RCC 7860 (cell line): ENCODE measurements at regions not wholly inside any gene's neighbourhood (a gene's known extent, or its start where the extent isn't known, plus 50 kb on each side); places are given as distances from the start of the nearest gene placed in this dataset.
"Not testable (repeated sequence)": the region's sequence is repeated elsewhere in the genome, so short reads cannot be mapped to it uniquely, and the experiment has no call there.

ENCODE experiments used
- DNase-seq: peaks from one replicate; pipeline ENCODE4 v3.0.0-alpha.2; 2015; ENCODE audit warnings: low spot score
- FAIRE-seq: peaks from 2 replicates; lab custom pipeline; 2012; peaks lifted over from hg19 to GRCh38; lab: Jason Lieb, UNC

GRCh38 chr2:192993059-192993458 lies 798.3 kb upstream of the TMEFF2 start:
- DNase-seq (no peak), FAIRE-seq (no peak)

- FAIRE-seq (no peak), DNase-seq (no peak)
Observed at GRCh38 chr2:192983173-192983572, 788.4 kb upstream of the TMEFF2 start.

- DNase-seq (no peak), FAIRE-seq (no peak)
Observed at GRCh38 chr2:192978395-192978794, 783.7 kb upstream of the TMEFF2 start.

GRCh38 chr2:192971981-192972380 lies 777.2 kb upstream of the TMEFF2 start:
- FAIRE-seq = no peak
- DNase-seq = no peak

- DNase-seq (no peak), FAIRE-seq (no peak)
Observed at GRCh38 chr2:192969055-192969454, 774.3 kb upstream of the TMEFF2 start.

- no peak for DNase-seq
- no peak for FAIRE-seq
Observed at GRCh38 chr2:192960945-192961344, 766.2 kb upstream of the TMEFF2 start.

- not testable (repeated sequence) for DNase-seq, FAIRE-seq
Observed at GRCh38 chr2:192958615-192959014, 763.9 kb upstream of the TMEFF2 start.

- FAIRE-seq (no peak), DNase-seq (no peak)
Observed at GRCh38 chr2:192957425-192957824, 762.7 kb upstream of the TMEFF2 start.

GRCh38 chr2:192953116-192953515 lies 758.4 kb upstream of the TMEFF2 start:
- DNase-seq = no peak
- no peak for FAIRE-seq

GRCh38 chr2:192952245-192952644 lies 757.5 kb upstream of the TMEFF2 start:
- FAIRE-seq (no peak), DNase-seq (no peak)

- no peak for FAIRE-seq
- no peak for DNase-seq
Observed at GRCh38 chr2:192948316-192948715, 753.6 kb upstream of the TMEFF2 start.

- FAIRE-seq (no peak), DNase-seq (no peak)
Observed at GRCh38 chr2:192947352-192947751, 752.6 kb upstream of the TMEFF2 start.

- FAIRE-seq (no peak), DNase-seq (no peak)
Observed at GRCh38 chr2:192940767-192941166, 746.0 kb upstream of the TMEFF2 start.

GRCh38 chr2:192932376-192932775 lies 737.6 kb upstream of the TMEFF2 start:
- FAIRE-seq (no peak), DNase-seq (no peak)

- not testable (repeated sequence) for DNase-seq, FAIRE-seq
Observed at GRCh38 chr2:192921631-192922030, 726.9 kb upstream of the TMEFF2 start.

GRCh38 chr2:192901446-192901845 lies 706.7 kb upstream of the TMEFF2 start:
- FAIRE-seq (no peak), DNase-seq (no peak)

GRCh38 chr2:192899466-192899865 lies 704.7 kb upstream of the TMEFF2 start:
- DNase-seq (no peak), FAIRE-seq (no peak)

- not testable (repeated sequence) for FAIRE-seq, DNase-seq
Observed at GRCh38 chr2:192893976-192894375, 699.2 kb upstream of the TMEFF2 start.

GRCh38 chr2:192888109-192888508 lies 693.4 kb upstream of the TMEFF2 start:
- DNase-seq = no peak
- FAIRE-seq = no peak

GRCh38 chr2:192887337-192887736 lies 692.6 kb upstream of the TMEFF2 start:
- no peak for FAIRE-seq
- no peak for DNase-seq

GRCh38 chr2:192886636-192887035 lies 691.9 kb upstream of the TMEFF2 start:
- DNase-seq (no peak), FAIRE-seq (no peak)

GRCh38 chr2:192885569-192886160 lies 690.9 kb upstream of the TMEFF2 start:
- no peak for FAIRE-seq
- DNase-seq = no peak

- DNase-seq (no peak), FAIRE-seq (no peak)
Observed at GRCh38 chr2:192877159-192877558, 682.4 kb upstream of the TMEFF2 start.
